ENCODE measurements at regions not wholly inside any gene's neighbourhood (a gene's known extent, or its start where the extent isn't known, plus 50 kb on each side); places are given as distances from the start of the nearest gene placed in this dataset.

GRCh38 chr11:70720281-70720680 is 322.0 kb downstream of the CTTN start:
- no peaks in the 10 kb centered on the region for H3K4me1 ChIP-seq
- peaks cover 62% of the 10 kb centered on the region for H3K27me3 ChIP-seq
- TF ChIP-seq CTCF (IDR thresholded peaks at IDR 0.05; ENCODE audit: low read depth, low read length) = no peak
- H3K4me3 ChIP-seq (ENCODE audit: low read depth, low read length) = no peak overlapping the region
- no peak for DNase-seq
- H3K36me3 ChIP-seq = no peaks in the 10 kb centered on the region
- H3K9me3 ChIP-seq = no peaks in the 10 kb centered on the region

- peaks cover 57% of the 10 kb centered on the region for H3K27me3 ChIP-seq
- H3K36me3 ChIP-seq = no peaks in the 10 kb centered on the region
- DNase-seq = no peak
- no peaks in the 10 kb centered on the region for H3K4me1 ChIP-seq
- H3K4me3 ChIP-seq (ENCODE audit: low read depth, low read length) = no peak overlapping the region
- H3K9me3 ChIP-seq = no peaks in the 10 kb centered on the region
- TF ChIP-seq CTCF (IDR thresholded peaks at IDR 0.05; ENCODE audit: low read depth, low read length) = no peak
Observed at GRCh38 chr11:70721006-70721405, 322.7 kb downstream of the CTTN start.

GRCh38 chr11:70725278-70725677 is 326.9 kb downstream of the CTTN start:
- H3K27me3 ChIP-seq = peaks cover 17% of the 10 kb centered on the region
- no peak overlapping the region for H3K4me3 ChIP-seq (ENCODE audit: low read depth, low read length)
- TF ChIP-seq CTCF (IDR thresholded peaks at IDR 0.05; ENCODE audit: low read depth, low read length) = no peak
- H3K9me3 ChIP-seq = no peaks in the 10 kb centered on the region
- H3K36me3 ChIP-seq = no peaks in the 10 kb centered on the region
- no peaks in the 10 kb centered on the region for H3K4me1 ChIP-seq
- DNase-seq = no peak

GRCh38 chr11:70725739-70726138 is 327.4 kb downstream of the CTTN start:
- Histone ChIP-seq H3K4me1 (no peaks in the 10 kb centered on the region), H3K27me3 (peaks cover 13% of the 10 kb centered on the region), H3K9me3 (no peaks in the 10 kb centered on the region), H3K4me3 (ENCODE audit: low read depth, low read length) (no peak overlapping the region), H3K36me3 (no peaks in the 10 kb centered on the region)
- no peak for DNase-seq
- TF ChIP-seq CTCF (IDR thresholded peaks at IDR 0.05; ENCODE audit: low read depth, low read length) = no peak

GRCh38 chr11:70727021-70727420 is 328.7 kb downstream of the CTTN start:
- no peaks in the 10 kb centered on the region for H3K9me3 ChIP-seq
- H3K4me3 ChIP-seq (ENCODE audit: low read depth, low read length) = no peak overlapping the region
- H3K27me3 ChIP-seq = peaks cover under 1% of the 10 kb centered on the region; the same call in 1 of the 2 replicates
- no peaks in the 10 kb centered on the region for H3K36me3 ChIP-seq
- no peaks in the 10 kb centered on the region for H3K4me1 ChIP-seq
- DNase-seq = no peak
- no peak for TF ChIP-seq CTCF (IDR thresholded peaks at IDR 0.05; ENCODE audit: low read depth, low read length)

- Histone ChIP-seq H3K27me3 (no peaks in the 10 kb centered on the region), H3K36me3 (no peaks in the 10 kb centered on the region), H3K4me1 (peaks cover 7% of the 10 kb centered on the region), H3K4me3 (ENCODE audit: low read depth, low read length) (no peak overlapping the region), H3K9me3 (no peaks in the 10 kb centered on the region)
- no peak for TF ChIP-seq CTCF (IDR thresholded peaks at IDR 0.05; ENCODE audit: low read depth, low read length)
- DNase-seq = no peak
Observed at GRCh38 chr11:70727899-70728620, 329.7 kb downstream of the CTTN start.

All from BE2C (cell line).